HG02678 (cell line): ENCODE measurements at regions not wholly inside any gene's neighbourhood (a gene's known extent, or its start where the extent isn't known, plus 50 kb on each side); places are given as distances from the start of the nearest gene placed in this dataset.

Experiments used
- ATAC-seq: cut with Tn5 transposase; IDR thresholded peaks from one replicate; pipeline ENCODE4 v1.9.1; 2021; ENCODE audit warnings: mild to moderate bottlenecking, moderate library complexity; ENCODE audit not compliant: unreplicated experiment

- no peak for ATAC-seq
Measured at GRCh38 chr7:41198502-41198901, 504.4 kb downstream of the INHBA start.

GRCh38 chr7:41197769-41198168 lies 505.1 kb downstream of the INHBA start:
- no peak for ATAC-seq

- no peak for ATAC-seq
Measured at GRCh38 chr7:41193738-41194282, 509.1 kb downstream of the INHBA start.

GRCh38 chr7:41190581-41190980 lies 512.3 kb downstream of the INHBA start:
- no peak for ATAC-seq

- ATAC-seq: no peak
Measured at GRCh38 chr7:41189866-41190265, 513.0 kb downstream of the INHBA start.

GRCh38 chr7:41188163-41189130 lies 514.4 kb downstream of the INHBA start:
- no peak for ATAC-seq

- ATAC-seq: no peak
Measured at GRCh38 chr7:41187322-41187721, 515.6 kb downstream of the INHBA start.

- ATAC-seq: no peak
Measured at GRCh38 chr7:41185851-41186250, 517.0 kb downstream of the INHBA start.

- no peak for ATAC-seq
Measured at GRCh38 chr7:41183741-41184140, 519.1 kb downstream of the INHBA start.

GRCh38 chr7:41182782-41183181 lies 520.1 kb downstream of the INHBA start:
- ATAC-seq: no peak

GRCh38 chr7:41175435-41175834 lies 527.5 kb downstream of the INHBA start:
- ATAC-seq: no peak

GRCh38 chr7:41174521-41174920 lies 528.4 kb downstream of the INHBA start:
- ATAC-seq: no peak

GRCh38 chr7:41170466-41170865 lies 532.4 kb downstream of the INHBA start:
- no peak for ATAC-seq

- ATAC-seq: no peak
Measured at GRCh38 chr7:41169317-41169716, 533.6 kb downstream of the INHBA start.

- no peak for ATAC-seq
Measured at GRCh38 chr7:41167836-41168235, 535.1 kb downstream of the INHBA start.

GRCh38 chr7:41164440-41164839 lies 538.5 kb downstream of the INHBA start:
- no peak for ATAC-seq

GRCh38 chr7:41163991-41164390 lies 538.9 kb downstream of the INHBA start:
- ATAC-seq: no peak

- ATAC-seq: no peak
Measured at GRCh38 chr7:41162612-41163011, 540.3 kb downstream of the INHBA start.

- ATAC-seq: no peak
Measured at GRCh38 chr7:41161041-41161587, 541.8 kb downstream of the INHBA start.

- ATAC-seq: no peak
Measured at GRCh38 chr7:41156268-41156667, 546.6 kb downstream of the INHBA start.

- no peak for ATAC-seq
Measured at GRCh38 chr7:41153268-41153667, 549.6 kb downstream of the INHBA start.

- ATAC-seq: no peak
Measured at GRCh38 chr7:41152179-41152678, 550.7 kb downstream of the INHBA start.
